ENCODE measurements at regions not wholly inside any gene's neighbourhood (a gene's known extent, or its start where the extent isn't known, plus 50 kb on each side); places are given as distances from the start of the nearest gene placed in this dataset.

DNA sequence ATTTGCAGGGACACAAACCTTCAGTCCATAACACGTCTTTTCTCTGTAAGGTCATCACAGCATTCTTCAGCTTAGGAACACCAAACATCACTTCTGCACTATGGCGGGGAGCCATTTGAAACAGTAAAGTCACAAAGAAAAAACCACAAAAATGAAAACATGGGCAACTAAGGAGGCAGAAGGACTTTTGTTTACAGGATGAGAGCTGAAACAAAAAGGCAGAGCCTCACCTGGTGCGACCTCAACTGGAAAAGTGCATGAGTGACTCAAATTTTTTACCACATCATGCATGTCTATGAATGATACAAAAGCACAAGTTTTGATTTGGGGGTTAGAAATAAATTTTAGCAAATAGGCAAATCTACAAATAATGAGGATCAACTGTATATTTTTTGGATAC is 68.2 kb upstream of the TNFAIP3 start:
- no peak overlapping the region for H3K4ac ChIP-seq (replicated peaks; ENCODE audit: insufficient read length, low read depth, low read length)
- no peak for TF ChIP-seq TBP (IDR thresholded peaks at IDR 0.05; ENCODE audit: low read depth, low read length)
- no peak for TF ChIP-seq RAD21 (IDR thresholded peaks at IDR 0.05 in 1 of 2, conservative IDR thresholded peaks at IDR 0.05 in 1 of 2; ENCODE audit: low read depth in 2 of 2, low read length in 2 of 2)
- TF ChIP-seq SIN3A (conservative IDR thresholded peaks at IDR 0.05 in 1 of 2, IDR thresholded peaks at IDR 0.05 in 1 of 2; ENCODE audit: low read depth in 1 of 2, low read length in 2 of 2): no peak
- TF ChIP-seq BCL11A (IDR thresholded peaks at IDR 0.05; ENCODE audit: low read depth in 2 of 2, low read length in 2 of 2): no peak
- TF ChIP-seq SP4 (IDR thresholded peaks at IDR 0.05; ENCODE audit: low read length): no peak
- no peak for TF ChIP-seq SIRT6 (IDR thresholded peaks at IDR 0.05; ENCODE audit: low read length)
- TF ChIP-seq KDM1A (IDR thresholded peaks at IDR 0.05; ENCODE audit: borderline replicate concordance, low read length): no peak
- TF ChIP-seq POU5F1 (IDR thresholded peaks at IDR 0.05; ENCODE audit: low read depth, low read length): no peak
- TF ChIP-seq SIX5 (IDR thresholded peaks at IDR 0.05; ENCODE audit: low read depth, low read length): no peak
- no peak for TF ChIP-seq CTCF (IDR thresholded peaks at IDR 0.05; ENCODE audit: control extremely low read depth in 1 of 3, insufficient read depth in 1 of 3, low read depth in 1 of 3, low read length in 3 of 3)
- TF ChIP-seq CHD1 (IDR thresholded peaks at IDR 0.05; ENCODE audit: low read depth, low read length): no peak
- no peak for TF ChIP-seq JUN (IDR thresholded peaks at IDR 0.05; ENCODE audit: low read depth, low read length)
- TF ChIP-seq TCF12 (IDR thresholded peaks at IDR 0.05; ENCODE audit: low read depth, low read length): no peak

More for the DNA sequence above, 68.2 kb upstream of the TNFAIP3 start:
- Histone ChIP-seq H2BK15ac (ENCODE audit: low read length) (no peak overlapping the region), H4K5ac (ENCODE audit: insufficient read length, low read depth, low read length) (no peak overlapping the region), H3K9me3 (ENCODE audit: insufficient read depth in 2 of 2, low read depth in 1 of 2, low read length in 1 of 2) (no peaks in the 10 kb centered on the region), H3K79me2 (ENCODE audit: control insufficient read depth in 1 of 2, insufficient read depth in 2 of 2, low read length in 2 of 2) (no peaks in the 10 kb centered on the region), H2BK12ac (ENCODE audit: low read depth, low read length) (no peak overlapping the region), H3K18ac (ENCODE audit: extremely low read depth, low read length) (no peak overlapping the region), H2AFZ (ENCODE audit: low read length) (no peak overlapping the region), H3K23me2 (ENCODE audit: low read depth, low read length) (no peaks in the 10 kb centered on the region), H3K9ac (replicated peaks in 1 of 4; ENCODE audit: extremely low read depth in 1 of 4, low read depth in 3 of 4, low read length in 3 of 4) (no peak overlapping the region), H4K8ac (ENCODE audit: extremely low read depth, insufficient read depth, low read length) (no peak overlapping the region), H3K23ac (ENCODE audit: insufficient read length) (no peak overlapping the region), H3K4me1 (replicated peaks in 1 of 4; ENCODE audit: control insufficient read depth in 3 of 4, insufficient read depth in 4 of 4, low read length in 3 of 4) (no peaks in the 10 kb centered on the region; a peak in 1 of 7 replicates), H2BK120ac (replicated peaks; ENCODE audit: low read depth, low read length) (no peak overlapping the region), H3K27ac (ENCODE audit: low read depth, low read length) (no peak overlapping the region), H3K79me1 (ENCODE audit: low read depth, low read length) (no peaks in the 10 kb centered on the region), H2AK5ac (ENCODE audit: low read depth, low read length) (no peak overlapping the region), H2BK20ac (ENCODE audit: low read length) (no peak overlapping the region), H4K91ac (replicated peaks; ENCODE audit: insufficient read length, low read length) (no peak overlapping the region), H3K4me2 (ENCODE audit: insufficient read depth in 1 of 2, low read depth in 2 of 2, low read length in 2 of 2) (no peak overlapping the region), H4K20me1 (replicated peaks in 1 of 2; ENCODE audit: control insufficient read depth in 1 of 2, insufficient read depth in 2 of 2, low read length in 2 of 2) (no peaks in the 10 kb centered on the region), H3K36me3 (ENCODE audit: control insufficient read depth in 2 of 4, insufficient read depth in 4 of 4, low read length in 3 of 4) (no peaks in the 10 kb centered on the region), H3K4me3 (ENCODE audit: extremely low read depth in 1 of 4, insufficient read depth in 2 of 4, low read depth in 3 of 4, low read length in 4 of 4) (no peak overlapping the region), H2BK5ac (ENCODE audit: low read depth, low read length) (no peak overlapping the region), H3K56ac (replicated peaks; ENCODE audit: insufficient read length, low read depth, low read length) (no peak overlapping the region), H3K14ac (ENCODE audit: insufficient read length) (no peak overlapping the region), H3K27me3 (replicated peaks in 1 of 4; ENCODE audit: control insufficient read depth in 3 of 4, extremely low read depth in 1 of 4, insufficient read depth in 3 of 4, low read length in 3 of 4) (no peaks in the 10 kb centered on the region)
- ChIA-PET POLR2A (ENCODE audit: partially characterized antibody) (interaction anchor here (0.9 kb wide), 1 partner anchor 73 kb away, joined by 3 read pairs; no protein-coding TSS in a partner anchor), CTCF (ENCODE audit: partially characterized antibody) (interaction anchor here (0.8 to 4.7 kb wide), 31 partner anchors 8 to 561 kb away, joined by 3 to 36 read pairs (median 4); partner anchors contain the start of gene TNFAIP3)
- 87% methylated on average over 3 of the region's 3 CpGs; no CpG with 5 or more reads in 1 of the 2 experiments for WGBS, 2 experiments (ENCODE audit: extremely low coverage in 1 of 2, insufficient coverage in 1 of 2, insufficient read length in 1 of 2, insufficient replicate concordance in 2 of 2, low coverage in 1 of 2, low lambda C conversion rate in 2 of 2, missing lambda C conversion rate in 1 of 2)
- FAIRE-seq: no peak
- no peak for DNase-seq (ENCODE audit: low read depth in 1 of 2, low spot score in 2 of 2)

Measured in H1 (cell line).